HG03457 (cell line): ENCODE measurements at regions not wholly inside any gene's neighbourhood (a gene's known extent, or its start where the extent isn't known, plus 50 kb on each side); places are given as distances from the start of the nearest gene placed in this dataset.

ENCODE experiments used
- ATAC-seq: cut with Tn5 transposase; IDR thresholded peaks from one replicate; pipeline ENCODE4 v1.9.1; 2021; ENCODE audit warnings: moderate number of reproducible peaks; ENCODE audit not compliant: unreplicated experiment

GRCh38 chr1:94620345-94621031 lies 78.9 kb upstream of the F3 start:
- ATAC-seq, result no peak

GRCh38 chr1:94619731-94620130 lies 78.2 kb upstream of the F3 start:
- no peak for ATAC-seq

- ATAC-seq, result no peak
These were observed 76.6 kb upstream of the F3 start for GRCh38 chr1:94617957-94618739.

- no peak for ATAC-seq
These were observed 75.7 kb upstream of the F3 start for GRCh38 chr1:94617134-94617805.

GRCh38 chr1:94616506-94616905 lies 74.9 kb upstream of the F3 start:
- no peak for ATAC-seq

GRCh38 chr1:94614996-94615395 lies 73.4 kb upstream of the F3 start:
- ATAC-seq, result no peak

- ATAC-seq, result no peak
These were observed 72.7 kb upstream of the F3 start for GRCh38 chr1:94614168-94614815.

GRCh38 chr1:94612525-94613204 lies 71.1 kb upstream of the F3 start:
- ATAC-seq, result no peak

- no peak for ATAC-seq
These were observed 70.3 kb upstream of the F3 start for GRCh38 chr1:94611681-94612475.

GRCh38 chr1:94609619-94610018 lies 68.1 kb upstream of the F3 start:
- ATAC-seq, result no peak

GRCh38 chr1:94608852-94609530 lies 67.4 kb upstream of the F3 start:
- ATAC-seq, result no peak

- no peak for ATAC-seq
These were observed 66.7 kb upstream of the F3 start for GRCh38 chr1:94608142-94608851.

- ATAC-seq, result no peak
These were observed 65.8 kb upstream of the F3 start for GRCh38 chr1:94607398-94607797.

GRCh38 chr1:94606471-94606870 lies 64.9 kb upstream of the F3 start:
- ATAC-seq, result no peak

- no peak for ATAC-seq
These were observed 62.1 kb upstream of the F3 start for GRCh38 chr1:94603663-94604062.

- ATAC-seq, result no peak
These were observed 61.5 kb upstream of the F3 start for GRCh38 chr1:94602802-94603625.

- no peak for ATAC-seq
These were observed 60.8 kb upstream of the F3 start for GRCh38 chr1:94602316-94602715.

- no peak for ATAC-seq
These were observed 59.0 kb upstream of the F3 start for GRCh38 chr1:94600556-94600955.
